HG03354 (cell line): ENCODE measurements at regions not wholly inside any gene's neighbourhood (a gene's known extent, or its start where the extent isn't known, plus 50 kb on each side); places are given as distances from the start of the nearest gene placed in this dataset.

Experiments used
- ATAC-seq: cut with Tn5 transposase; IDR thresholded peaks from one replicate; pipeline ENCODE4 v1.9.1; 2021; ENCODE audit warnings: mild to moderate bottlenecking; ENCODE audit not compliant: unreplicated experiment, poor library complexity, severe bottlenecking

DNA sequence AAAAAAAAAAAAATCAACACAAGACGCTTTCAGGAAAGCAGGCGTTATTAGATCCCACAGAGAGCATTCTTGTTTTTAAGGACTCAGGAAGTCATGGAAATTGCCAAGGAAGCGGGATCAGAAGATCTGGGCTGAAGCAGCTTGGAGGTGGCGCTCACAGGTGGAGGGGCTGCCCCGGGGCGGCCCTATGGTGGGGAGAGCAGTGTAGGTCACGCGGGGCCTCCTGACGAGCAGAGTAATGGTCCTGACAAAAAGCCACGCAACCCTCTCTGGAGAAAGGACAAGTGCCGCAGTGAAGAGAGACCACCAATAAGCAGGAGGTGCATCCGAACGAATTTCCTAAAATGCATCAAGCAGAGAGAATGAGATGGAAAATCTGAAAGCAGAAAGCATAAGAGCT lies 407.0 kb downstream of the BRD1 start:
- no peak for ATAC-seq

DNA sequence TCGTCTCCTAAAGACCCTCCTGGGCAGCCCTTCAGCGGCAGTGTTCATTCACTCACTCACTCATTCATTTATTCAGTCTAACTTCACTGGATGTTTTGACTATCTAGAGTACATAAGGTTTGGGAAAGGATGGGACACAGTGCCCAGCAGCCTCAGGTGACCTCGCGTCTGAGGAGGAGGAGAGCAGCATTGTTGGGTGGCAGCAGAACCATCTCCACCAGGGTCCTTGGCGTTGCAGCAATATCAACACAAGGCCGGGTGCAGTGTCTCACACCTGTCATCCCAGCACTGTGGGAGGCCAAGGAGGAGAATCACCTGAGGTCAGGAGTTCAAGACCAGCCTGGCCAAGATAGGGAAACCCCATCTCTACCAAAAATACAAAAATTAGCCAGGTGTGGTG lies 408.0 kb downstream of the BRD1 start:
- no peak for ATAC-seq

DNA sequence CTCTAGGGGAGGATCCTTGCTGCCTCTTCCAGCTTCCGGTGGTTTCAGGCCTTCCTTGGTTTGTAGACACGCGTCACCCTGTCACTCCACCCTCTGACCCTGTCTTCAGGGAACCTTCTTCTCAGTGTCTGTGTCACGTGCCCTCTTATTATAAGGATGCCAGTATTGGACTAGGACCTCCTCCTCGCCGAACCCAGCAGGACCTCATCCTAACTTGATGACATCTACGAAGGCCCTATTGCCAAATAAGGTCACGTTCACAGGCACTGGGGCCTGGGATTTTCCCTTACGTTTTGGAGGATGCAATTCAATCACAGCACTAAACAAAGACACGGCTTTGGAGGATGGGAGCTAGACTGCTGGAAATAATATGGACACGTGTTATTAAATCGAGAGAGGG lies 408.7 kb downstream of the BRD1 start:
- ATAC-seq, result no peak

DNA sequence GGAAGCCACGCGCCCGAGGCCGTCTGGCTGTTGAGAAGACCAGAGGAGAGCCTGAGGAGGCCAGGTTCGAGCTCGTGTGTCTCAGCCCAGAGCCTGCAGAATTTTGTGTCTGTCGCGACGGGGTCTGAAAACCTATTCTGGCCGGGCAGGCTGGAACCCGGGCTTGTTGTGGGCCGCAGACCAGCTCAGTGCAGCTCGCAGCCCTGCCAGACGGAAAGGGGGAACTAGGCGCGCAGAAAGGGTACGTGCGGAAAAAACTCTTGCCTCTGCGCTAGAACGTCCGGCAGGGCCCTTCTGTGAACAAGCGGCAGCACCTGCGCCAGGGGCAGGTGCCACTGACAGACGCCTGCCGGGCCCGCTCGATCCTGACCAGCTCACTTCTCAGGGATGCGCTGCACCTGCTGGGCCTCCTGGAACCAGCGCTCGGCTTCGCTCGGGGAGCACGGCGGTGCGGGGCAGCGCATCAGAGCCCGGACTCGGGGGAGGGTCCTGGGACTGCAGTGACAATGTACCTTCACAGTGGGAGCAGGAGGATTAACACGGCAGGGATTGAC lies 409.3 kb downstream of the BRD1 start:
- ATAC-seq, result no peak

DNA sequence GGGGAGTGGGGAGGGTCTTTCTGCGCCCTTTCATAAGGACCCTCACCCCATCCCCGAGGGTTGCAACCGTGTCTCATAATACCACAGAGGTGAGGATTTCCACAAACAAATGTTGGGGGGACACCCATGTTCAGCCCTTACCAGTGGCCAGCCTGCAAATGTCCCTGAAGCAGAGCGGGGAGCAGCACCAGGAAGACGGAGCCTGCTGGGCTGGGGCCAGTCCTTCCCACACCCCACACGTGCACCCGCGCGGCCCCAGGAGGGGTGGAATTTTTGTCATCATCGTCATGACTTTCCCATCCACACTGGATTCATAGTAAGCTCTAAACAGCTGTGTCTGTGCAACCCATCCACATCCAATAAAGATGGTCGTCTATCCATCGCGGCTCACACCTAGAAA lies 409.8 kb downstream of the BRD1 start:
- ATAC-seq, result no peak

DNA sequence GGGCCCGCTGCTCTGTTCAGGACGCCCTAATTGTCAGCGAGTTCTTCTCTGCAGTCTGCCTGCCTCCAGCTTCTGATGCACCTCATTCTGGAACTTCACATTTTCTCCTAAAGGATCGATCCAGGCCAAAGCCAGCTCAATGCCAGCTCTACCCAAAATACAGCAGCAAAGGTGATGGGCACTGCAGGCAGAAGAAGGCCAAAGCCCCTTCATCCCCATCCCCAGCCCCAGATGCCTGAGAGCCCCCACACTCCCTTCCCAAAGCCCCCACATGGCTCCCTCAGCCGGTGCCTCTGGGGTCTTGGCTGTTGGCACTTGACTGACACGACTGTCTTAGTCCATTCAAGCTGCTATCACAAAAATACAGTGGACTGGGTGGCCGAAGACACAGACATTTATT lies 410.3 kb downstream of the BRD1 start:
- no peak for ATAC-seq

DNA sequence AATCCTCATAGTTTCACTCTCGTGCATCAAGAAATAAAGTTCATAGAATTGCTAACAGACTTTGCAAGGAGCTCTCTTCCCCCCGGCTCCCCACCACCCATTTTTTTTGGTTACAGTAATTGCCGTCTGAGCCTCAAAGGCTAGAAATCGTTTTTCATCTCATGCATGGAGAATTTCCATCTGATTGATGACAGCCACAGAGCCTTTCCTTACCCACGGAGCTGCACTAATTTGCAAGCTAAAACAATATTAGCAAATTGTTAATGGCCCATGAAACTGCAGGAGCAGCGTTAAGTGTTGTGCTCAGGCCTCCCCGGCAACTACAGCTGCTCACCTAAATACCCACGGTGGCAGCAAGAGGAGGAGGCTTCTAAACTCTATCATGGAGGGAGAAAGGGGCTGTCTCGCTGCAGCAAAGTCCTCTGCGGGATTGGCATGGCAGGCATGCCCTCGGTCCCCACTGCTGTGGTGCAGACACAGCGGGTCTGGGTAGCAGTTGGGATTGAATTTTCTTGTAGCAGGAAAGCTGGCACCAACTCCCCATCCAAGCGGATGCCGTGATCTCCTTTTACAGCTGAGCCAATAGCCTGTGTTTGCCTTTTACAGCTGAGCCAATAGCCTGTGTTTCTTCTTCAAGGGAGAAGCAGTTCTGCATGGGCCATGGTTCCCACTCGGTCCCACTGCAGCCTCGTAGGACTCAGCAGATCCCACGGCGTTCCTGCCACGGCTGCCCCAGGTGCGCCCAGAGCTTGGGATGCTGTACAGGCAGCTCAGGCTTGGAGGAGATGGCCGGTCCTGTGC lies 412.3 kb downstream of the BRD1 start:
- ATAC-seq, result no peak

DNA sequence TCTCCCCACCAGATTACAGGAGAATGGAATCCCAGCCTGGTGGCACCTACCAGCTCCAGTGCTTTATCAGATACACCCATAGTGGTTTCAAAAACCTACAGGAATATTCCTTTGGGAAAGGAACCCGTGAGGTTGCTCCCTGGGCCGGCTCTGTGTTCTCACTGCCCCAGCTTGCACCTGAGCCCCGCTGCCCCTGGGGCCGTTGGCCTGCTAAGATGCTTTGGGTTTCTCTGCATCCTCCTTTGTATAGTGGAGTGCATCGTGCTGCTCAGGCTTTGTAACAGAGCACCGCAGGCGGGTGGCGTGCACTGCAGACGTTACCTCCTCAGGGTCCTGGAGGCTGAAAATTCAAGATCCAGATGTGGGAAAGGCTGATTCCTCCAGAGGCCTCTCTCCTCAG lies 414.1 kb downstream of the BRD1 start:
- ATAC-seq, result no peak

DNA sequence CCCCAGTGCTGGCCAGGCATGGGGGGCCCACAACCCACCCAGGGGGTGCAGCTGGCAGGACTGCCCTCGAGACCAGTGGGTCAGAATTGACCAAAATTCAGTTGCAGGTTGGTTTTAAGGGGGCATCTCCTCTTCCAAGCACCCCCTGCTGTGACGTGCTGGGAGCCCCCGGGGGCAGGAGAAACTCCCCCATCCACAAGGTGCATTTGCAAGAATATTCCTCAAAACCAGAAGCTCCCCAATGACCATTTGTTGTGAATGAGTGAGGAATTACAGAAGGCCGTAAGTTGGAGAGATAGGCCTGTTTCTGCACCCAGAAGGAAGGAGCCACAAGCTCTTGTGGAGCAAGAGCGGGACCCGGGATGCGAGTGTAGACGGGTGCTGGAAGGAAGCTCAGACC lies 414.5 kb downstream of the BRD1 start:
- no peak for ATAC-seq

DNA sequence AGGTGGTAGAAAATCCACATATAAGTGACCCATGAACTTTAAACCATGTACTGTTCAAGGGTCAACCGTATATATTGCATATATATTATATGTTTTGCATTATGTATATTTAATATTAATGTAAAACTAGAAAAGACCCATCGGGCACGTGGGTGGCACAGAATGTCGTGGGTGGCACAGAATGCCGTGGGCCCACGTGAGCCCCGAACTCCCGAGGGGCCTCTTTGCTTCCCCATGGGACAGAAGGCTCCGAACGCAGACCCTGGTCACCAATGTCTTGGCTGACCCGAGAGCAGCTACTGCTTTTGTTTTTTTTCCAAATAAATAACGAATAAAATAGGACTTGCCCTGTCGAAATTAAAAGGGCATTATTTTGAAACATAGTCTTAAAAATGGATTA lies 415.4 kb downstream of the BRD1 start:
- no peak for ATAC-seq

DNA sequence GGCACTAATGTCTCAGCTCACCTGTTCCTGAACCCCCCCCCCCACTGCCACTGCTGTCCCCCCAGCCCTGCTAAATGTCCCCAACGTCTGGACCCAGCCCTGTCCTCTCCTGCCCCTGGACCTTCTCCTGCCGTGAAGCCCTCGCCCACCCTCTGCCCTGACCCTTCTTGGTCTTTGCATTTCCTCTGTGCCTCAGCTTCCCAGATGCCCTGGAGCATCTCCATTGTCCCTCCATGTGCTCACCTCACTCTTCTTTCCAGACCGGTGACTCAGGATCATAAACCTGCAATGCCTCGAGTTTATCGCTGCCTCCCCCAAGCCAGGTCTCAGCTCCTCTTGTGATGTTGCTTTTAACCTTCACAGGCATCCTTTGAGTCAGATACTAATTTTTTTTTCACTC lies 416.4 kb downstream of the BRD1 start:
- no peak for ATAC-seq

DNA sequence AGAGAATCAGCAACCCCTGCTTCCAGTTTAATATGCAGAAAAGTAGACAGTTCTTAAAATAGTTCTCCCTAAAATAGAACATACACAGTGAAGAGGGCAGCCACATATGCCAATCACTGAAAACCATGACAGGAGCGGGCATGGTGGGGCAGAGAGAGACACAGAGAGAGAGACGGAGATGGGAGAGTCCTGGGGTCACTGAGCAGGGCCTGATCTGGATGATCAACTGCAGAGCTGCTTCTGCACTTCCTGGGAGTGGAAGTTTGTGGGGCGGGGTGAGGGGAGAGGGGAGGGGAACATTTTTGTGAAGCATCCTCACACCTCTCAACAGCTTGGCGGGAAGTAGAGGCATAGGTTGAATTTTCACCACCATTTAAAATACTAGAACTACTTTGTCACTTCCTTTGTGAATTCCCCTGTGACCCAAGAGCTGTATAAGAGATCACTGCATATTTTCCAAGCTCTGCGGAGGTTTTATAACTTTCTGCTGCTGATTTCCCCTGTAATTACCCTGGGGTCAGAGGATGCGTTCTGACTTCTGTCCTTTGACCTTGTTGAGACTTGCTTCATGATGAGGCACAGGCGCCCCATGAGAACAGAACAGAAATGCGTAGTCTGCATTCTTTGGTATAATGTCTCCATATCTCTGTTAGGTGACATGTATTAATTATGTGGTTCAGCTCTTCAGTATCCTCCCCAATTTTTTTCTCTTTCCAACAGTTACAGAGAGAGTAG lies 419.4 kb downstream of the BRD1 start:
- no peak for ATAC-seq

DNA sequence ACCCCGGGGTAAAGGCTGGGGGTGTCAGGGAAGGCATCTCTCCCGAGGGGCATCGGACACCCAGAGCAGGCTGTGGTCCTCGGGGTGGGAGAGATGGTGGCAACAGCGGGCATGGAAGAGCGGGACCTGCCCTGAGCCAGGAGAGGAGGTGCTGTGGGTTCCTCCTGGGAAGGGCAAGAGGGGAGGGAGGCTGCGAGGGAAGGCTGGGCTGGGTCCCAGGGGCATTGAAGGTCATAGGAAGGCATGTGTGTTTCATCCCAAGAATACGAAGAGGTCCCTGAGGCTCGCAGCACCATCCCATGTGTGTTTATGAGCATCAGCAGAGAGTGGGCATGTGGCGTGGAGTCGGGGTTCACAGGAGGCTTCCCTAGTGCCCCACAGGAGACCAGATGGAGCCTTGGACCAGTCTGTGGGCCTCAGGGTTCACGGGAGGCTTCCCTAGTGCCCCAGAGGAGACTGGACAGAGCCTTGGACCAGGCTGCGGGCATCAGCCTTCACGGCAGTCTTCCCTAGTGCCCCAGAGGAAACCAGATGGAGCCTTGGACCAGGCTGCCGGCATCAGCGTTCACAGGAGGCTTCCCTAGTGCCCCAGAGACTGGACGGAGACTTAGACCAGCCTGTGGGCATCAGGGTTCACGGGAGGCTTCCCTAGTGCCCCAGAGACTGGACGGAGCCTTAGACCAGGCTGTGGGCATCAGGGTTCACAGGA lies 420.6 kb downstream of the BRD1 start:
- no peak for ATAC-seq

DNA sequence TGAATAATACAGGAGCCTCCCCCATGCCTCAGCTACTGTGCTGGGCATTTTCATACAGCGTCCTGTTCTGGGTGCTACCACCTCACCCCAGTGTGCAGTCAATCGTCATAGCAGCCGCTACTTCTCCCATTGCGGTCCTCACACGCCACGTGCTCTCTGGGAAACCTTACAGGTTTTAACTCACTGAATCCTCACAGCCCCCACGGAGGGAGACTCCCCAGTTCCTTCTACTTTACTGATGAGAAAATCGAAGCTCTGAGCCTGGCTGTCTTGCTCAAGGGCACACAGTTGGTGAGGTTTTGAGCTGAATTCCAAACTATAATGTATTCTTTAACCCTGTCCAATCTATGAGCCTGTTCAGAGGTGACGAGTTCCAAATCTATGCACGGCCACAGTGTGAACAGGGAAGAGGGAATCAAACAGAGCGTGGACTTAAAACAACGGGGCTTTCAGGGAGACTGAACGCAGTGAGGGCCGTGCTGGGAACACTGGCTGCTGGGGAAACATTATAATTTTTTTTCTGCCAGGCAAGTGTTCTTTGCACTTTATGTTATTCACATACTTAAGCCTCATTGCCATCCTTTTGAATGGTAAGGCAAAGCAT lies 421.5 kb downstream of the BRD1 start:
- no peak for ATAC-seq

DNA sequence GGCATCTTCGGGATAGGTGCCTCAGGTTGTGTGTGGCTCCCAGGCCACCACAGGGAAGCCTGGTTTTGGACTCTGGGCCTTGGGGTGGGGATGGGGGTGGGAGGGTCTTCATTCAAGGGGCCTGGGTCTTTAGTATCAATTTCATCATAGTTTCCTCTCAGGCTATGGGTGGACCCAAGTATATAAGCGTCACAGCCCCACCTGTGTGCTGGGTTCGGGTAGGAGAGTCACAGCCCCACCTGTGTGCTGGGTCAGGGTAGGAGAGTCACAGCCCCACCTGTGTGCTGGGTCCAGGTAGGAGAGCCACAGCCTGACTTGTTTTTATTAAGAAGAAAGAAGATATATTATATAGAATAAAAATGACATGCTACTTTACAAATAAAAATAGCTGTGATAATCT lies 422.1 kb downstream of the BRD1 start:
- no peak for ATAC-seq

DNA sequence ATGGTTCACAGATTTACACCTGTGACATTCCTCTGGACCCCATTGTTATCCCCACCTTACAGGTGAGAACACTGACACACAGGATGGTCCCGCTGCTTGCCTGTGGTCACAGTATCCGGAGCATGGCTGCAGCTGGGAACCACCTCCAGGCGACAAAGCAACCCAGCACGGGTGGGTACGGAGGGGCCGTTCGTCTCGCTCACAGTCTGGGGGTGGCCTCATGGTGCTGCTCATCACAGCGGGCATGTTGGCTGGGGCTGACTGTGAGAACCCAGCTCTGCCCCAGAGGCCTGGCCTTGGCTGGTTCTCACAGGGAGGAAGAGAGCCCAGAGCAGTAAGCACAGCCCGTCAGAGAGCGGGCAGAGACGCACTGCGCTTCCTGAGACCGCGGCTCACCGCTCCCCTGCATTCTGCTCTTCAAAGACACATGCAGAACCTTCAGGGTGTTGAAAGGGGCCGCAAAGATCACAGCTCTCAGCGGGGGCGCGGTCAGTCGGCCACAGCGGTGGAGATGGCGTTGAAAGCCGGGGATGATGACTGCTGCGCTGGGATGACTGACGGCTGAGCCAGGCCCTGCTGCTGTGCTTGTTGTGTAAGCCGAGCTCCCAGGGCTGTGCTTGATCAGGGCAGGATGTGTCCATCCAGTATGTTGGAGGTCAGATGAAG lies 423.0 kb downstream of the BRD1 start:
- no peak for ATAC-seq

DNA sequence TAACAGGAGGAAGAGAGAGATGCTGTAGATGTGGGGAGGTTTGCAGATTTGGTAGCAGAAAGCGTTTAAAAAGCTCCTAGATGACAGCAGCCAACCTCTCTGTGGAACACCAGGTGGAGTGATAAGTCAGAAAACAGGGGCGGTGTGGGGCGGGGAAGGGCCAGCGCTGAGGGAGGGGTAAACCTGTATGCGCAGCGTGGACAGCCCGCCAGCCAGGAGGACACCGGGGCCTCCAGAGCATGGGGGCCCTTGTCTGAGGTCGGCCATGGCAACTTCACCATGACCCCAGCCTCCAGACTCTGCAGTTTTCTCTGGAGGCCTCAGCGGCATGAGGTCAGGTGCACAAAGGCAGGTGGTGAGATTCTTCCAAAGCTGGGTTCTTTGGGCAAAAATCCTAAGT lies 423.7 kb downstream of the BRD1 start:
- no peak for ATAC-seq

DNA sequence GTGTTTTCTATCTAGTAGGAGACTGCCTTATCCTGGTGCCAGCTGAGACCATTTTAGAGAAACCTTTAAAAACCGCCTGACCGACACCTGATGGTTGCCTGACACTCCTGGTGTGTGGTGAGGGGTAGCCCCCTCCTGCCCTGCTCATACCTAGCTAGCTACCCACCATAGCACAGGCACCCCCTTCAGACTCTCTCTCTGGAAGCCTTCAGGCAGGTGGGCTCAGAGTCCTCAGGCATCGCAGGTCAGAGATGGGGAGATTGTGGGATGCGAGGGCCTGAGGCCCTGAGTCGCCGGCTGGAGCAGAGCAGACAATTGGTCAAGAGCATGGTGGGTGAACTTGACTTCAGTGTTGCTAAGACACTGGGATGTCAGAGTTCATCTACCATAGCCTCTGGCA lies 424.6 kb downstream of the BRD1 start:
- ATAC-seq, result no peak

DNA sequence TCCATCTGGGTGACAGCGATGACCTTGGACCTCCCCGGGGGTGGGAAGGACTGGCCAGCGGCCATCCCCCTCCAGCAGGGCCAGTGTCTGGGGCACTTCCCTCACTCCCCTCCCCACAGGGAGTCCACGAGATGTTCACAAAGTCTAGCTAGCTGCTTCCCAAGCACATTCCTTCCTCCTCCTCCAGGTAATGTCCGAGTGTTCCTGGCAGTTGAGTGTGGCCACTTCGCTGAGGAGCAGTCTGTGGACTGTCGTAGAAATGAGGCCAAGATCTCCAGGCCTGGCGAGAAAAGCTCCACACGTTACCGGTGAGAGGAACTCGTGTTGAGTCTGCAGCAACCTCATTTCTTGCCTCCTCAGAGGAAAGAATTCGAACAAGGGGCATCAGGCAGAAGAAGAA lies 425.5 kb downstream of the BRD1 start:
- ATAC-seq, result no peak
